Lung (tissue), 11 donors: ENCODE measurements at regions not wholly inside any gene's neighbourhood (a gene's known extent, or its start where the extent isn't known, plus 50 kb on each side); places are given as distances from the start of the nearest gene placed in this dataset.

Experiments
- ATAC-seq: fragments of 200-7000 bp; cut with Tn5 transposase; one replicate; pipeline ENCODE4 v1.9.1; 2020; ENCODE audit warnings: moderate number of reproducible peaks; ENCODE audit not compliant: insufficient read depth, low FRiP score
- DNase-seq, 3 donors: peaks; one replicate each; pipeline ENCODE4 v3.0.0-alpha.2; 2013 to 2017
- H3K27ac ChIP-seq, 2 donors: one replicate each; pipeline ENCODE4 v1.5.1; 2013; ENCODE audit warnings: mild to moderate bottlenecking in 2 of 2, moderate library complexity in 2 of 2, control low read depth in 1 of 2, inconsistent platforms in 1 of 2, low read depth in 1 of 2, low read length in 1 of 2
- H3K27me3 ChIP-seq, 3 donors: one replicate each; pipeline ENCODE4 v1.5.1; 2013; ENCODE audit warnings: low read length in 2 of 3; ENCODE audit not compliant: control insufficient read depth in 3 of 3, insufficient read depth in 3 of 3
- H3K36me3 ChIP-seq, 4 donors: one replicate each; pipeline ENCODE4 v1.5.1; 2013; ENCODE audit warnings: low read length in 4 of 4, mild to moderate bottlenecking in 1 of 4, moderate library complexity in 1 of 4; ENCODE audit not compliant: control insufficient read depth in 4 of 4, insufficient read depth in 4 of 4
- H3K4me1 ChIP-seq, 5 donors: one replicate each; pipeline ENCODE4 v1.5.1; 2013; ENCODE audit warnings: low read length in 5 of 5, mild to moderate bottlenecking in 2 of 5, moderate library complexity in 1 of 5; ENCODE audit not compliant: control insufficient read depth in 5 of 5, insufficient read depth in 5 of 5
- H3K4me3 ChIP-seq: one replicate; pipeline ENCODE4 v1.5.1; 2013; ENCODE audit warnings: mild to moderate bottlenecking, control low read depth, moderate library complexity
- H3K9ac ChIP-seq, 2 donors: one replicate each; pipeline ENCODE4 v1.5.1; 2013; ENCODE audit warnings: low read length in 2 of 2, control low read depth in 1 of 2; ENCODE audit not compliant: insufficient read depth in 1 of 2
- H3K9me3 ChIP-seq, 4 donors: one replicate each; pipeline ENCODE4 v1.5.1; 2013; ENCODE audit warnings: low read length in 3 of 4, mild to moderate bottlenecking in 1 of 4, moderate library complexity in 1 of 4; ENCODE audit not compliant: control insufficient read depth in 4 of 4, insufficient read depth in 3 of 4
- CTCF ChIP-seq: IDR thresholded peaks from 2 replicates; pipeline ENCODE4 v1.5.1; 2012; ENCODE audit warnings: mild to moderate bottlenecking; ENCODE audit errors: control extremely low read depth, extremely low read depth
- WGBS, 2 donors: extraction: QIAGEN DNeasy Blood & Tissue Kit; methylation state at CpG; one replicate each; pipeline ENCODE4 v1.1.7; 2013; 5-methylcytosine and 5-hydroxymethylcytosine counted together
- donor health status: control.
- donor health status: control.
- donor health status: Bipolar disorder and iron deficiency.
- donor health status: healthy.
- donor health status: DM: yes; HTN: yes; CAD: no.

DNA sequence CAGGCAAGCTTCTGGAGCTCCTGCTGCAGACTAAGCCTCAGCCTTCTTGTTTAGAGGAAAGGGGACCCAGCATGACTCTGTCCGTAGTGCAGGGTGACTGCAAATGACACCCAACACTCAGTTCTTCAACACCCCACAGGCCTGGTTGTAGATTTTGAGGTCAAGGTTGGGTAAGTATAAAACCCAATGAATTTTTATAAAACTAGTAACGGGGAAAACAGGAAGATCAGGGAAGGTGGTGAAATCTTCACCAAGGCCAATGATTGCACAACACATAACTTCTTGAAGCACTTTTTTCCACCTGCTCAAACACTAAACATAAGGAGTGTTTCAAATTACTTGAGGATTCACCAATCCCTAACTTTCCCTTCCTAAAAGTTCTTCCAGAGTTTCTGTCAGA, 89.4 kb upstream of the JAK1 start:
- Histone ChIP-seq H3K27me3 (no peaks in the 10 kb centered on the region), H3K4me1 (peaks cover 0 to 7% (median 0%) of the 10 kb centered on the region in 5 donors), H3K9ac (no peak overlapping the region), H3K27ac (peak overlapping the region; percentile 21 to 42), H3K36me3 (peaks cover 8 to 20% (median 17%) of the 10 kb centered on the region in 4 donors), H3K4me3 (no peak overlapping the region), H3K9me3 (peaks cover 0 to 2% (median 0%) of the 10 kb centered on the region in 4 donors)
- DNase-seq = no peak
- no peak for TF ChIP-seq CTCF
- ATAC-seq = no peak
- 29 to 49% methylated on average over 2 of the region's 2 CpGs for WGBS, 2 donors

GRCh38 chr1:65056234-65056633, 89.9 kb upstream of the JAK1 start:
- peak; percentile 39 for ATAC-seq
- 21 to 45% methylated on average over 1 of the region's 1 CpG for WGBS, 2 donors
- peaks cover 0 to 4% (median 0%) of the 10 kb centered on the region in 3 donors for H3K27me3 ChIP-seq
- H3K4me3 ChIP-seq = no peak overlapping the region
- H3K9ac ChIP-seq = no peak overlapping the region
- peaks cover 8 to 20% (median 17%) of the 10 kb centered on the region in 4 donors for H3K36me3 ChIP-seq
- H3K27ac ChIP-seq = peak overlapping the region in 1 of 2 donors; percentile 78
- no peak for TF ChIP-seq CTCF
- peaks cover 0 to 2% (median 0%) of the 10 kb centered on the region in 4 donors for H3K9me3 ChIP-seq
- peaks cover 0 to 7% (median 0%) of the 10 kb centered on the region in 5 donors for H3K4me1 ChIP-seq
- DNase-seq = no peak

DNA sequence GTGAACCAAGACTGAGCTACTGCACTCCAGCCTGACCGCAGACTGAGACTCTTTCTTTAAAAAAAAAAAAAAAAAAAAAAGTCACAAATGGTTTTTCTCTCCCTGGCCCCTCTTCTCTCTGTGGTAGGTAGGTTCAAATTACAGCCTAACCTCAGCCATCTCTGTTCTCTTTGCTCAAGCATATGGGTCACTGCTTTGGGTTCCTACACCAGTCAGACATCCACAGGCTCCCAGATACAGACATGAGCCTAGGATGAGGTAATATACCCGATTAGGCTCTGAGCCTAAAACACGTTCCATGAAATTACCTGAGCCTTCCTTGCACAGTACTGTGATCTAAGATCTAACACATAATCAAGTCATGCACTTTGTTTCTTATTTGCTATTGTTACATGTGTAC, 90.5 kb upstream of the JAK1 start:
- no peak for ATAC-seq
- 84 to 91% methylated on average over 3 of the region's 3 CpGs for WGBS, 2 donors
- H3K9me3 ChIP-seq = peaks cover 0 to 2% (median 0%) of the 10 kb centered on the region in 4 donors
- H3K27me3 ChIP-seq = peaks cover 0 to 7% (median 0%) of the 10 kb centered on the region in 3 donors
- H3K36me3 ChIP-seq = peaks cover 8 to 20% (median 17%) of the 10 kb centered on the region in 4 donors
- TF ChIP-seq CTCF = no peak
- no peak for DNase-seq
- no peak overlapping the region for H3K4me3 ChIP-seq
- no peak overlapping the region for H3K9ac ChIP-seq
- H3K27ac ChIP-seq = peak overlapping the region in 1 of 2 donors; percentile 78
- H3K4me1 ChIP-seq = peaks cover 0 to 7% (median 0%) of the 10 kb centered on the region in 5 donors
